OCI-LY1 (cell line): ENCODE measurements at regions not wholly inside any gene's neighbourhood (a gene's known extent, or its start where the extent isn't known, plus 50 kb on each side); places are given as distances from the start of the nearest gene placed in this dataset.

Experiments used
- CTCF ChIP-seq: fragments of 200-600 bp; sonication (generic), shearing (Covaris generic); IDR thresholded peaks from 2 replicates; pipeline ENCODE4 v1.5.1; 2017; ENCODE audit warnings: mild to moderate bottlenecking, antibody characterized with exemption, low read length, moderate library complexity, mixed read lengths
- EZH2 ChIP-seq: fragments of 200-600 bp; sonication (generic), shearing (Covaris generic); IDR thresholded peaks from 2 replicates; pipeline ENCODE4 v1.8.0; 2017; ENCODE audit warnings: borderline replicate concordance, mixed run types, mild to moderate bottlenecking, antibody characterized with exemption, low read length, moderate library complexity, mixed read lengths

- TF ChIP-seq CTCF (no peak), EZH2 (no peak)
These were observed 1344.5 kb upstream of the PCDH7 start for GRCh38 chr4:29375716-29376115.
